H1 (cell line): ENCODE measurements at regions not wholly inside any gene's neighbourhood (a gene's known extent, or its start where the extent isn't known, plus 50 kb on each side); places are given as distances from the start of the nearest gene placed in this dataset.

ENCODE experiments used
- BCL11A ChIP-seq, 2 experiments: IDR thresholded peaks; one replicate each; pipeline ENCODE4 v1.6.1; 2011; ENCODE audit warnings: low read depth in 2 of 2, low read length in 2 of 2, mild to moderate bottlenecking in 2 of 2
- CREB1 ChIP-seq: IDR thresholded peaks from 2 replicates; pipeline ENCODE4 v1.6.1; 2012; ENCODE audit warnings: inconsistent platforms
- EP300 ChIP-seq, 2 experiments: IDR thresholded peaks; 1 replicate in 1 of 2; 2 replicates in 1 of 2; pipeline ENCODE4 v1.6.1; 2011 to 2012; ENCODE audit warnings: low read depth in 2 of 2, low read length in 2 of 2, mild to moderate bottlenecking in 2 of 2, borderline replicate concordance in 1 of 2, inconsistent platforms in 1 of 2, moderate library complexity in 1 of 2
- GTF2F1 ChIP-seq: IDR thresholded peaks from 2 replicates; pipeline ENCODE4 v1.6.1; 2012; ENCODE audit warnings: low read depth, low read length, improper control_type of control experiment, borderline replicate concordance
- POLR2A ChIP-seq, 2 experiments: IDR thresholded peaks; 1 replicate in 1 of 2; 2 replicates in 1 of 2; pipeline ENCODE4 v1.6.1; 2011; ENCODE audit warnings: low read depth in 2 of 2, low read length in 2 of 2, mild to moderate bottlenecking in 2 of 2; ENCODE audit errors: control extremely low read depth in 1 of 2
- POLR2AphosphoS5 ChIP-seq: IDR thresholded peaks from 2 replicates; pipeline ENCODE4 v1.6.1; 2011; ENCODE audit warnings: low read depth, low read length
- RXRA ChIP-seq: IDR thresholded peaks from 2 replicates; pipeline ENCODE4 v1.6.1; 2011; ENCODE audit warnings: low read depth, mild to moderate bottlenecking, low read length, moderate library complexity; ENCODE audit not compliant: insufficient read depth
- SP1 ChIP-seq: IDR thresholded peaks from 2 replicates; pipeline ENCODE4 v1.6.1; 2011; ENCODE audit warnings: low read depth, low read length
- ZNF274 ChIP-seq: IDR thresholded peaks from 2 replicates; pipeline ENCODE4 v1.7.0; 2012; ENCODE audit warnings: low read length, borderline replicate concordance; ENCODE audit errors: extremely low read depth
- TF ChIP-seq, protein P1 (sequence below), 3 experiments: IDR thresholded peaks; 1 replicate in 2 of 3; 2 replicates in 1 of 3; pipeline versions ENCODE4 v1.5.1 to v1.6.1; 2011; ENCODE audit warnings: low read length in 3 of 3, mild to moderate bottlenecking in 3 of 3, inconsistent platforms in 2 of 3, low read depth in 1 of 3, moderate library complexity in 1 of 3; ENCODE audit not compliant: insufficient read depth in 1 of 3; ENCODE audit errors: control extremely low read depth in 1 of 3

DNA sequence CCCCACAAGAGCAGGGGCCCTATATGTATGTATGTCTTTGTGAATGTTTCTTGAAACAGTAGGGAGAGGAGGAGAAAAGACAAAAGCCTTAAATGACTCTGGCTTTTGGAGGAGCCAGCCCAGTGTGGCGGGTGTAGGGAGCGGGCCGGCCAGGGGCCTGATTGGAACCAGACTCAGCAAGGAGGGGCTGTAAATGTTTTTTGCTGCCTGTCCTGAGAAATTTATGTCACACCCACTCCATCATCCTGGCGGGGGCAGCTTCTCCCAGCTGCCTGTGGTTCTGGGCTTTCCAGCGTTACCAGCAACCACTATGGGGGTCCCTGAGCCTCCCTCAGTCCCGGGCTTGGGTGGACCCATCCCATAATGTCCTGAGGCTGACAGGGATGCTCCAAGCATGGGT lies 130.8 kb downstream of the PJA1 start:
- TF ChIP-seq POLR2AphosphoS5, result no peak
- TF ChIP-seq, protein P1, sequence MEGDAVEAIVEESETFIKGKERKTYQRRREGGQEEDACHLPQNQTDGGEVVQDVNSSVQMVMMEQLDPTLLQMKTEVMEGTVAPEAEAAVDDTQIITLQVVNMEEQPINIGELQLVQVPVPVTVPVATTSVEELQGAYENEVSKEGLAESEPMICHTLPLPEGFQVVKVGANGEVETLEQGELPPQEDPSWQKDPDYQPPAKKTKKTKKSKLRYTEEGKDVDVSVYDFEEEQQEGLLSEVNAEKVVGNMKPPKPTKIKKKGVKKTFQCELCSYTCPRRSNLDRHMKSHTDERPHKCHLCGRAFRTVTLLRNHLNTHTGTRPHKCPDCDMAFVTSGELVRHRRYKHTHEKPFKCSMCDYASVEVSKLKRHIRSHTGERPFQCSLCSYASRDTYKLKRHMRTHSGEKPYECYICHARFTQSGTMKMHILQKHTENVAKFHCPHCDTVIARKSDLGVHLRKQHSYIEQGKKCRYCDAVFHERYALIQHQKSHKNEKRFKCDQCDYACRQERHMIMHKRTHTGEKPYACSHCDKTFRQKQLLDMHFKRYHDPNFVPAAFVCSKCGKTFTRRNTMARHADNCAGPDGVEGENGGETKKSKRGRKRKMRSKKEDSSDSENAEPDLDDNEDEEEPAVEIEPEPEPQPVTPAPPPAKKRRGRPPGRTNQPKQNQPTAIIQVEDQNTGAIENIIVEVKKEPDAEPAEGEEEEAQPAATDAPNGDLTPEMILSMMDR (IDR thresholded peaks at IDR 0.05; ENCODE audit: control extremely low read depth in 1 of 3, insufficient read depth in 1 of 3, low read depth in 1 of 3, low read length in 3 of 3), result no peak
- no peak for TF ChIP-seq ZNF274
- TF ChIP-seq SP1, result no peak
- TF ChIP-seq BCL11A (IDR thresholded peaks at IDR 0.05; ENCODE audit: low read depth in 2 of 2, low read length in 2 of 2), result no peak
- no peak for TF ChIP-seq CREB1
- TF ChIP-seq EP300 (IDR thresholded peaks at IDR 0.05; ENCODE audit: borderline replicate concordance in 1 of 2, low read depth in 2 of 2, low read length in 2 of 2), result no peak
- no peak for TF ChIP-seq RXRA
- TF ChIP-seq GTF2F1, result no peak
- no peak for TF ChIP-seq POLR2A (IDR thresholded peaks at IDR 0.05; ENCODE audit: control extremely low read depth in 1 of 2, low read depth in 2 of 2, low read length in 2 of 2)
